ENCODE measurements at regions not wholly inside any gene's neighbourhood (a gene's known extent, or its start where the extent isn't known, plus 50 kb on each side); places are given as distances from the start of the nearest gene placed in this dataset.
"Not testable (repeated sequence)": the region's sequence is repeated elsewhere in the genome, so short reads cannot be mapped to it uniquely, and the experiment has no call there.

DNA sequence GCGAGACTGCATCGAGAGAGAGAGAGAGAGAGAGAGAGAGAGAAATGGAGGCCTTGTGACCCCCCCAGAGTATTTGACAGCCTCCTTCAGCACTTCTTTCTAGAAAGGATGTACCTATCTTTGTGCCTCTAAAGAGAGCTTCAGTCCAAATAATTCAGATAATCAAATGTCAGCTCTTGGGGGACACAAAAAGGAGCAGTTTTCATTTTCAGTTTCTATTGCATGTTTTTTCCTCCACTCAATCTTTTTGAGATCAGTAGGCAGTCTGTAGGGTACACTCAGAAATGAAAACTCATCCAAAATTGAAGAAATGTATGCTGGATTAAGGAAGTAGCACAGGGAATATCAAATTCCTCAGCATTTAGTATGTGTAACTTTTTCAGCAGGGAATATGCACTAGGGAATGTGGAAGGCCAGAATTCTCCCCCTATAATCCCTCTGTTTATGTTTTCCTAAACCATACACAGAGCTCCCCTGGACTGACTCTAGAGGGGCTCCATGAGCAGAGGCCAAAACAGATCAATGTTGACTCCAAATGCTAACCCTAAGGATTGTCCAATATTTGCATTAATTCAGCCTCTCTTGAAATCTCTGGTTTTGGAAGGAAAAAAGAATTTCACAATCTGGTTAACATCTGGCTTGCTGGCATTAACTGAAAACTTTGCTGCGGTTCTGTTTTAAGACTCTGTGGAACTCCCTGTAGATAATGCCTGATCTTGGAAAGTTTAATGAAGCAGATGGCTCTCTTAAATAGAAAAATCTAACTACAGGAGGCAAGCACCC is 250.1 kb downstream of the CEMIP2 start:
- H3K27me3 Mint-ChIP-seq = peaks cover 10 to 52% (median 24%) of the 10 kb centered on the region in 5 donors
- DNase-seq = no peak
- CTCF ChIA-PET = interaction anchor here (0.6 kb wide), 1 partner anchor 1530 kb away, joined by 5 read pairs; no protein-coding TSS in a partner anchor
- no peak overlapping the region for H3K4me3 Mint-ChIP-seq
- Histone ChIP-seq H3K27me3 (ENCODE audit: control insufficient read depth in 2 of 2, insufficient read depth in 2 of 2, low read length in 2 of 2) (no peaks in the 10 kb centered on the region), H3K36me3 (ENCODE audit: control insufficient read depth in 2 of 3, insufficient read depth in 3 of 3, low read length in 3 of 3) (no peaks in the 10 kb centered on the region), H3K4me1 (ENCODE audit: control insufficient read depth in 2 of 2, insufficient read depth in 2 of 2, low read length in 2 of 2) (no peaks in the 10 kb centered on the region), H3K9me3 (ENCODE audit: control insufficient read depth in 2 of 3, low read length in 3 of 3) (no peaks in the 10 kb centered on the region), H3K27ac (ENCODE audit: low read depth, low read length) (no peak overlapping the region), H3K4me3 (ENCODE audit: low read length) (no peak overlapping the region)
- peaks cover 0 to 3% (median 0%) of the 10 kb centered on the region in 7 donors for H3K4me1 Mint-ChIP-seq
- POLR2A ChIA-PET = interaction anchor here (0.7 kb wide), 1 partner anchor 86 kb away, joined by 3 read pairs; no protein-coding TSS in a partner anchor
- intact Hi-C loops (cut with micrococcal nuclease) = no loop called here
- H3K36me3 Mint-ChIP-seq = no peaks in the 10 kb centered on the region
- no peak overlapping the region for H3K27ac Mint-ChIP-seq
- ATAC-seq = no peak
- no peaks in the 10 kb centered on the region for H3K9me3 Mint-ChIP-seq

DNA sequence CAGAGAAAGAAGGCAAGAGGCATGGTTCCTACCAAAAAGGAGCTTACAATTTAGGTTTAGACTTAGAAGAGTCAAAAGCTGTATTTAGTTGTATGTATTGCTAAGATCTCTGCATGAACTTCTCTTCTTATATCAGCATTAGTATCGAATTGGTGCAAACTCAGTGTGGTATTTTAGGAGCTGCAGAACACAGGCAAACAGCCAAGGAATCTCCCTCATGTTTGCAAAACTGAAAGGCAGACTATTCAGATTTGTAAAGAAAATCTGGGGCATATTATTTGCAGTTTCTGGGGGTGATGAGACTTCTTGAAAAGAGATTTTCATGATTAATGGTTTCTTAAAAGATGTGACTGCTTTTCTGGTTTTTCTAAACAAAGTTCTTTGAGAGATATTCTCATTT is 252.7 kb downstream of the CEMIP2 start:
- H3K27me3 ChIP-seq (ENCODE audit: control insufficient read depth in 2 of 2, insufficient read depth in 2 of 2, low read length in 2 of 2) = no peaks in the 10 kb centered on the region
- intact Hi-C loops (cut with micrococcal nuclease) = no loop called here
- POLR2A ChIA-PET = no interaction called here
- no peak overlapping the region for H3K4me3 Mint-ChIP-seq
- CTCF ChIA-PET = no interaction called here
- peaks cover 7 to 35% (median 16%) of the 10 kb centered on the region in 5 donors for H3K27me3 Mint-ChIP-seq
- H3K9me3 ChIP-seq (ENCODE audit: control insufficient read depth in 2 of 3, low read length in 3 of 3) = no peaks in the 10 kb centered on the region
- H3K4me1 ChIP-seq (ENCODE audit: control insufficient read depth in 2 of 2, insufficient read depth in 2 of 2, low read length in 2 of 2) = no peaks in the 10 kb centered on the region
- peaks cover 0 to 2% (median 0%) of the 10 kb centered on the region in 11 donors for H3K9me3 Mint-ChIP-seq
- ATAC-seq = no peak
- no peak for DNase-seq
- no peak overlapping the region for H3K27ac Mint-ChIP-seq
- H3K27ac ChIP-seq (ENCODE audit: low read depth, low read length) = no peak overlapping the region
- H3K4me1 Mint-ChIP-seq = peaks cover 0 to 3% (median 0%) of the 10 kb centered on the region in 7 donors
- no peaks in the 10 kb centered on the region for H3K36me3 ChIP-seq (ENCODE audit: control insufficient read depth in 2 of 3, insufficient read depth in 3 of 3, low read length in 3 of 3)
- H3K4me3 ChIP-seq (ENCODE audit: low read length) = no peak overlapping the region
- H3K36me3 Mint-ChIP-seq = no peaks in the 10 kb centered on the region

DNA sequence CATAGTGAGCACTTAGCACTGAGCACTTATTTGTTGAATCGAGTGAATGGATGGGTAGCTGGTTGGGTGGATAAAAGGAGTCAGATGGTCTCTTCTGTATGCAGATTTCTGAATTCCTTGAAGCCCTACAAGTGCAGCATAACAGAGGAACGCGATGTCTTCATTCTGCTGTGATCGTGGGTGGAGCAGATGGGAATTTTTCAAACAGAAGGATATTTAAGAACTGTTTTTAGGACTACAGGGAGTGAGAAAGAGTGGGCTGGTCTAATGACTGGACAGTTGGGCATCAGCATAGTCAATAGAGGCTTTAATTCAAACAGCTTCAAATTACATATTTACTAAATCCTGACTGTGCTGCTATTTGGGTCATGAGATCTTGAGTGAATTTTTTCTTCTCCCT is 253.2 kb downstream of the CEMIP2 start:
- Mint-ChIP-seq H3K4me1 (peaks cover 0 to 3% (median 0%) of the 10 kb centered on the region in 7 donors), H3K27me3 (peaks cover 7 to 33% (median 18%) of the 10 kb centered on the region in 5 donors), H3K4me3 (no peak overlapping the region), H3K27ac (no peak overlapping the region), H3K36me3 (no peaks in the 10 kb centered on the region), H3K9me3 (peaks cover 0 to 2% (median 0%) of the 10 kb centered on the region in 11 donors)
- Histone ChIP-seq H3K4me1 (ENCODE audit: control insufficient read depth in 2 of 2, insufficient read depth in 2 of 2, low read length in 2 of 2) (no peaks in the 10 kb centered on the region), H3K27me3 (ENCODE audit: control insufficient read depth in 2 of 2, insufficient read depth in 2 of 2, low read length in 2 of 2) (no peaks in the 10 kb centered on the region), H3K4me3 (ENCODE audit: low read length) (no peak overlapping the region), H3K36me3 (ENCODE audit: control insufficient read depth in 2 of 3, insufficient read depth in 3 of 3, low read length in 3 of 3) (no peaks in the 10 kb centered on the region), H3K9me3 (ENCODE audit: control insufficient read depth in 2 of 3, low read length in 3 of 3) (no peaks in the 10 kb centered on the region), H3K27ac (ENCODE audit: low read depth, low read length) (no peak overlapping the region)
- CTCF ChIA-PET = no interaction called here
- no peak for ATAC-seq
- POLR2A ChIA-PET = no interaction called here
- no peak for DNase-seq
- intact Hi-C loops (cut with micrococcal nuclease) = no loop called here

DNA sequence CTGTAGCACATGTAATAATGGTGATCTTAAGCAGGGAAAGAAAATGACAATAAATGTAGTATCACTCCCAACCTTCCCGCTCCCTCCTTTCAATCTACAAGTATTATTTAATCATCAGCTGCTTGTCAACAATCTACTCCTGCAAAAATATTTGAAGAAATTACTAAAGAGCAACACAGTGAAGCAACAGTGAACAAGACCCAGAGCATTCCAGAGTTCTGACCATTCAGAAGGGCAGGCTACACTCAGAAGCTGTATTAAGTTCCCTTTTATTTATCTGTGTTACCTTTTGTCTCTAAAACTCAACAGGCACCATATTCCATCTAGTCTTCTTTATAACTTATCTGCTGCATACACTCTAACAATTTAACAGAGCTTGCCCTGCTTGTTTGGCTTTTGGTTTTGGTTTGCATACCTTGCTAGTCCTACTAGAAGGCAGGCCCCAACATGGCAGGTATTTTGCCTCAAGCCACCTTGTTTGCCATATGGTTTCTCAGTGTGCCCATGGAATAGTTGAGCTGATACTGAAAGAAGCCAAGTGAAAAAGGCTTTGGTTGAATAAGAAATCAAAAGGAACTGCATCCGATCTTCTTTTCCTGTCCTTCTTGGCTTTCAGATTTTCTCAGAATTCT is 253.9 kb downstream of the CEMIP2 start:
- no peaks in the 10 kb centered on the region for H3K27me3 ChIP-seq (ENCODE audit: control insufficient read depth in 2 of 2, insufficient read depth in 2 of 2, low read length in 2 of 2)
- CTCF ChIA-PET = no interaction called here
- intact Hi-C loops (cut with micrococcal nuclease) = no loop called here

DNA sequence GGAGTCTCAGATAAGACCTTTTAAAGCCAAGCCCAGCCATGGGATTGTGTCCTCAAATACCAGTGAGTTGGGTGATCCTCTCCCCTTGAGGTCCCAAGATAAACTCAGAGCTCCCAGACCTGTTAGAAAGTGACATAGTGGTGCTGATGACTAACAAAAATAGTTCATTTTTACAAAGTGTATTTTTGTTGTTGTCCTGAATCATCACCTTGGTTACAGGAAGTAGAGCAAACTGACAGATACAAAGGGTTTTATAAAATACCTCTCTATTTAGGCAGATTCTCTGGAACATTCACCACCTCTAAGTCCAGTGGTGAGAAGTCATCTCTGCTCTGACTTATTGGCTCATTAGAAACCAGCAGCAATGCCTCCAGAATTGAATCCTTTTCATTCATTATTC is 259.3 kb downstream of the CEMIP2 start:
- peaks cover 0 to 3% (median 0%) of the 10 kb centered on the region in 11 donors for H3K9me3 Mint-ChIP-seq
- no peak overlapping the region for H3K4me3 ChIP-seq (ENCODE audit: low read length)
- DNase-seq = no peak
- no peaks in the 10 kb centered on the region for H3K4me1 Mint-ChIP-seq
- ChIA-PET CTCF (no interaction called here), POLR2A (no interaction called here)
- H3K27ac ChIP-seq (ENCODE audit: low read depth, low read length) = no peak overlapping the region
- H3K36me3 Mint-ChIP-seq = peaks cover 0 to 3% (median 0%) of the 10 kb centered on the region in 5 donors
- H3K4me3 Mint-ChIP-seq = no peak overlapping the region
- H3K27me3 Mint-ChIP-seq = peaks cover 7 to 22% (median 11%) of the 10 kb centered on the region in 5 donors
- no peak for ATAC-seq
- intact Hi-C loops (cut with micrococcal nuclease) = no loop called here
- no peak overlapping the region for H3K27ac Mint-ChIP-seq
- no peaks in the 10 kb centered on the region for H3K4me1 ChIP-seq (ENCODE audit: control insufficient read depth in 2 of 2, insufficient read depth in 2 of 2, low read length in 2 of 2)
- H3K9me3 ChIP-seq (ENCODE audit: control insufficient read depth in 2 of 3, low read length in 3 of 3) = no peaks in the 10 kb centered on the region
- H3K36me3 ChIP-seq (ENCODE audit: control insufficient read depth in 2 of 3, insufficient read depth in 3 of 3, low read length in 3 of 3) = no peaks in the 10 kb centered on the region
- H3K27me3 ChIP-seq (ENCODE audit: control insufficient read depth in 2 of 2, insufficient read depth in 2 of 2, low read length in 2 of 2) = no peaks in the 10 kb centered on the region

More for the DNA sequence above, 253.9 kb downstream of the CEMIP2 start:
- no peak overlapping the region for H3K4me3 ChIP-seq (ENCODE audit: low read length)
- no peak for ATAC-seq
- H3K4me1 Mint-ChIP-seq = peaks cover 0 to 3% (median 0%) of the 10 kb centered on the region in 7 donors
- H3K36me3 Mint-ChIP-seq = no peaks in the 10 kb centered on the region
- H3K27ac ChIP-seq (ENCODE audit: low read depth, low read length) = no peak overlapping the region
- no peak overlapping the region for H3K4me3 Mint-ChIP-seq
- DNase-seq = no peak
- H3K9me3 ChIP-seq (ENCODE audit: control insufficient read depth in 2 of 3, low read length in 3 of 3) = no peaks in the 10 kb centered on the region
- POLR2A ChIA-PET = no interaction called here
- no peak overlapping the region for H3K27ac Mint-ChIP-seq
- H3K27me3 Mint-ChIP-seq = peaks cover 5 to 30% (median 17%) of the 10 kb centered on the region in 5 donors
- H3K36me3 ChIP-seq (ENCODE audit: control insufficient read depth in 2 of 3, insufficient read depth in 3 of 3, low read length in 3 of 3) = no peaks in the 10 kb centered on the region
- peaks cover 0 to 2% (median 0%) of the 10 kb centered on the region in 11 donors for H3K9me3 Mint-ChIP-seq
- H3K4me1 ChIP-seq (ENCODE audit: control insufficient read depth in 2 of 2, insufficient read depth in 2 of 2, low read length in 2 of 2) = no peaks in the 10 kb centered on the region

DNA sequence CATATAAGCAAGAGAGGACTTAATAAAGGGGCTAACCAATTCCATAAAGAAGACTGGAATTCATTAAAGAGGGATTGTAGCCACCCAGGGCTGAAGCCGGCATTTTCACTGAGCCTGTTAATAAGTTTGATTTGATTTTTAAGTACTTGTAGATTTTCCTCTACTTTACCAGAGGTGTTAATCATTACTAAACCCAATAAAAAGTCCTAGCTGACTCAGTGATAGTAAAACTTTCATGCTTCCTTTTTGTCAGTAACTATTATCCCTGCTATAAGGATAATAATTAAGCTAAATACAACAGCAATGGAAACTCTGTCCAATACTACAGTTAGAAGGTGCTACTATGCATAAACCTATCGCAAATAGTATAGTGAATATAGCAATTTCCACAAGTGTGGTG is 260.2 kb downstream of the CEMIP2 start:
- POLR2A ChIA-PET; H3K27me3 ChIP-seq (ENCODE audit: control insufficient read depth in 2 of 2, insufficient read depth in 2 of 2, low read length in 2 of 2); H3K9me3 Mint-ChIP-seq; ATAC-seq; H3K4me3 Mint-ChIP-seq; H3K9me3 ChIP-seq (ENCODE audit: control insufficient read depth in 2 of 3, low read length in 3 of 3); H3K4me1 Mint-ChIP-seq; H3K27ac ChIP-seq (ENCODE audit: low read depth, low read length); H3K4me3 ChIP-seq (ENCODE audit: low read length); CTCF ChIA-PET; DNase-seq; H3K4me1 ChIP-seq (ENCODE audit: control insufficient read depth in 2 of 2, insufficient read depth in 2 of 2, low read length in 2 of 2); H3K36me3 Mint-ChIP-seq; H3K36me3 ChIP-seq (ENCODE audit: control insufficient read depth in 2 of 3, insufficient read depth in 3 of 3, low read length in 3 of 3); intact Hi-C loops (cut with micrococcal nuclease); H3K27ac Mint-ChIP-seq: not testable (repeated sequence)
- H3K27me3 Mint-ChIP-seq = peaks cover 7 to 27% (median 12%) of the 10 kb centered on the region in 5 donors
